Stomach (tissue), 4 donors: ENCODE measurements at regions not wholly inside any gene's neighbourhood (a gene's known extent, or its start where the extent isn't known, plus 50 kb on each side); places are given as distances from the start of the nearest gene placed in this dataset.

Experiments used
- EP300 ChIP-seq: sonication (generic); formaldehyde crosslinking; IDR thresholded peaks from one replicate; pipeline ENCODE4 v1.6.1; 2017; ENCODE audit warnings: antibody characterized with exemption
- TF ChIP-seq, protein P1 (sequence below), 7 experiments: fragments of 450-650 bp in 4 of 7; fragments of 200-600 bp in 3 of 7; sonication (generic) in 3 of 7; IDR thresholded peaks; one replicate each; pipeline ENCODE4 v1.5.1; 2016 to 2019; ENCODE audit warnings: antibody characterized with exemption in 7 of 7, control low read depth in 2 of 7, mild to moderate bottlenecking in 1 of 7

- no peak for TF ChIP-seq EP300
- TF ChIP-seq, protein P1, sequence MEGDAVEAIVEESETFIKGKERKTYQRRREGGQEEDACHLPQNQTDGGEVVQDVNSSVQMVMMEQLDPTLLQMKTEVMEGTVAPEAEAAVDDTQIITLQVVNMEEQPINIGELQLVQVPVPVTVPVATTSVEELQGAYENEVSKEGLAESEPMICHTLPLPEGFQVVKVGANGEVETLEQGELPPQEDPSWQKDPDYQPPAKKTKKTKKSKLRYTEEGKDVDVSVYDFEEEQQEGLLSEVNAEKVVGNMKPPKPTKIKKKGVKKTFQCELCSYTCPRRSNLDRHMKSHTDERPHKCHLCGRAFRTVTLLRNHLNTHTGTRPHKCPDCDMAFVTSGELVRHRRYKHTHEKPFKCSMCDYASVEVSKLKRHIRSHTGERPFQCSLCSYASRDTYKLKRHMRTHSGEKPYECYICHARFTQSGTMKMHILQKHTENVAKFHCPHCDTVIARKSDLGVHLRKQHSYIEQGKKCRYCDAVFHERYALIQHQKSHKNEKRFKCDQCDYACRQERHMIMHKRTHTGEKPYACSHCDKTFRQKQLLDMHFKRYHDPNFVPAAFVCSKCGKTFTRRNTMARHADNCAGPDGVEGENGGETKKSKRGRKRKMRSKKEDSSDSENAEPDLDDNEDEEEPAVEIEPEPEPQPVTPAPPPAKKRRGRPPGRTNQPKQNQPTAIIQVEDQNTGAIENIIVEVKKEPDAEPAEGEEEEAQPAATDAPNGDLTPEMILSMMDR (IDR thresholded peaks at IDR 0.05), result no peak
These were observed 188.1 kb downstream of the ASMT start for GRCh38 chrX:1802912-1803311.
